ENCODE measurements at regions not wholly inside any gene's neighbourhood (a gene's known extent, or its start where the extent isn't known, plus 50 kb on each side); places are given as distances from the start of the nearest gene placed in this dataset.

GRCh38 chr13:104553186-104553585, 1487.0 kb upstream of the SLC10A2 start:
- no peak overlapping the region for H2AK5ac ChIP-seq (ENCODE audit: low read depth, low read length)
- no peak overlapping the region for H3K56ac ChIP-seq (ENCODE audit: extremely low read depth, insufficient read depth, low read length)
- H3K23ac ChIP-seq (ENCODE audit: low read depth, low read length), result no peak overlapping the region
- no peaks in the 10 kb centered on the region for H3K79me1 ChIP-seq (ENCODE audit: low read depth in 1 of 2, low read length in 2 of 2)
- ChIA-PET POLR2A (ENCODE audit: unreplicated experiment) (no interaction called here), CTCF (no interaction called here)
- H3K9me1 ChIP-seq (ENCODE audit: insufficient read depth, low read length), result no peaks in the 10 kb centered on the region
- H3K4me1 ChIP-seq (ENCODE audit: control insufficient read depth, insufficient read depth, low read length), result no peaks in the 10 kb centered on the region
- no peaks in the 10 kb centered on the region for H3K36me3 ChIP-seq (ENCODE audit: control insufficient read depth, insufficient read depth, low read length)
- no peak overlapping the region for H2BK20ac ChIP-seq (ENCODE audit: low read depth, low read length)
- H2BK15ac ChIP-seq (ENCODE audit: low read depth, low read length), result no peak overlapping the region
- H2AK9ac ChIP-seq (replicated peaks; ENCODE audit: low read depth, low read length, poor library complexity), result no peak overlapping the region
- DNase-seq (peak; percentile 1), ATAC-seq (ENCODE audit: low read depth) (no peak)
- no peak overlapping the region for H2BK5ac ChIP-seq (ENCODE audit: low read depth, low read length, poor library complexity, severe bottlenecking)
- no peak overlapping the region for H3K14ac ChIP-seq (replicated peaks; ENCODE audit: low read depth, low read length)
- no peak overlapping the region for H3K18ac ChIP-seq (ENCODE audit: low read depth, low read length)
- H4K5ac ChIP-seq (ENCODE audit: low read depth, low read length), result no peak overlapping the region
- dilution Hi-C loops (cut with HindIII; ENCODE audit: low sequenced_read_pairs, unreplicated experiment), result no loop called here
- no peak overlapping the region for H4K91ac ChIP-seq (ENCODE audit: insufficient read depth, low read depth, low read length)
- no peaks in the 10 kb centered on the region for H3K9me3 ChIP-seq (ENCODE audit: control insufficient read depth, insufficient read depth, low read length)
- in situ Hi-C loops (cut with MboI; ENCODE audit: low sequenced_read_pairs), result loop anchor here (25.0 kb wide), 1 partner anchor 666 kb away; no protein-coding TSS in a partner anchor
- no peak for TF ChIP-seq CTCF (conservative IDR thresholded peaks at IDR 0.05; ENCODE audit: low read depth, low read length)
- TF ChIP-seq NFE2L2 (IDR thresholded peaks at IDR 0.05; ENCODE audit: low read depth, low read length), result no peak
- no peak for TF ChIP-seq SMC3 (IDR thresholded peaks at IDR 0.05; ENCODE audit: low read depth, low read length)
- no peak for TF ChIP-seq MXI1 (IDR thresholded peaks at IDR 0.05; ENCODE audit: borderline replicate concordance, low read depth, low read length)
- TF ChIP-seq RCOR1 (IDR thresholded peaks at IDR 0.05; ENCODE audit: insufficient replicate concordance, low read length), result no peak
- no peak for TF ChIP-seq RAD21 (IDR thresholded peaks at IDR 0.05; ENCODE audit: low read length)
- TF ChIP-seq FOS (IDR thresholded peaks at IDR 0.05; ENCODE audit: low read depth, low read length), result no peak
- no peak for TF ChIP-seq ELK1 (IDR thresholded peaks at IDR 0.05; ENCODE audit: borderline replicate concordance, low read depth, low read length)
- no peak for TF ChIP-seq POLR2A (IDR thresholded peaks at IDR 0.05; ENCODE audit: low read depth, low read length)
- no peak overlapping the region for H3K4me2 ChIP-seq (ENCODE audit: low read depth, low read length)
- H2BK120ac ChIP-seq (ENCODE audit: low read depth, low read length), result no peak overlapping the region
- H2AFZ ChIP-seq (replicated peaks; ENCODE audit: low read length, poor library complexity), result no peak overlapping the region
- no peaks in the 10 kb centered on the region for H4K20me1 ChIP-seq (ENCODE audit: insufficient read depth, low read length)
- intact Hi-C loops (cut with micrococcal nuclease), result no loop called here
- H3K9ac ChIP-seq (ENCODE audit: low read depth, low read length), result no peak overlapping the region
- H3K27ac ChIP-seq (ENCODE audit: insufficient read depth, low read length), result no peak overlapping the region
- H3K4ac ChIP-seq (ENCODE audit: low read depth, low read length), result no peak overlapping the region
- WGBS, 2 experiments (ENCODE audit: extremely low coverage in 2 of 2, insufficient read length in 1 of 2), result no CpG with 5 or more reads among the region's 3 CpGs
- BruUV-seq (replicated peaks), result no TSS peak
- H3K27me3 ChIP-seq (ENCODE audit: control insufficient read depth, insufficient read depth, low read length), result no peaks in the 10 kb centered on the region
- H4K8ac ChIP-seq (ENCODE audit: low read depth in 2 of 2, low read length in 2 of 2), result no peak overlapping the region
- H3K4me3 ChIP-seq (ENCODE audit: insufficient read depth, low read depth, low read length), result no peak overlapping the region

Measured in IMR-90 (cell line).